RWPE1 (cell line): ENCODE measurements at regions not wholly inside any gene's neighbourhood (a gene's known extent, or its start where the extent isn't known, plus 50 kb on each side); places are given as distances from the start of the nearest gene placed in this dataset.

Source experiments
- CTCF ChIA-PET: fragments of 350-600 bp; sonication (Branson Sonifier 250); formaldehyde crosslinking; extraction: SDS; loops from one replicate; lab custom pipeline; 2021; lab: Yijun Ruan, JAX
- POLR2A ChIA-PET: fragments of 400-600 bp; formaldehyde crosslinking; extraction: SDS; loops from one replicate; lab custom pipeline; 2020; ENCODE audit warnings: antibody characterized with exemption; ENCODE audit not compliant: low non-redundant PET; lab: Yijun Ruan, JAX
- DNase-seq: peaks from one replicate; pipeline ENCODE4 v3.0.0; 2012; ENCODE audit warnings: low spot score
- H3K27ac ChIP-seq: fragments of 450-650 bp; 2 replicates; pipeline ENCODE4 v1.5.1; 2017
- TF ChIP-seq, protein P1 (sequence below): fragments of 450-650 bp; conservative IDR thresholded peaks from 2 replicates; pipeline ENCODE4 v1.5.1; 2017; ENCODE audit warnings: low read depth, mild to moderate bottlenecking

DNA sequence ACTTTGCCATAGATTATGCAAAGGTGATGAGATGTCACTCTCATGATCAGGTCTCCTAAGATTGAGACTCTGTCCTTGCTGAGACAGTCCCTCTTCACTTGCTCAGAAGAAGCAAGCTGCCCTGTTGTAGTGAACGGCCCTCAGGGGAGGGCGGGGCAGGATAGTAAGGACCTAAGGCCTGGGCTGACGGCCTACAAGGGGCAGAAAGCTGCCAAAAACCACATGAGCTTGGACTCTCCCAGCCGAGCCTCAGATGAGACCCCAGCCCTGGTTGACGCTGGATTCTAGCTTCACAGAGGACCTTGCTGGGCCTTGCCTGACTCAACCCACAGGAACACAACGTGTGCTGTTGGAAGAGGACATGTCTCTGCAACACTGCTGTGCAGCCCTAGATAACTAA is 1182.5 kb downstream of the TBC1D22A start:
- no peak for DNase-seq
- ChIA-PET CTCF (no interaction called here), POLR2A (interaction anchor here (0.5 kb wide), 1 partner anchor 1800 kb away, joined by 3 read pairs; no protein-coding TSS in a partner anchor)
- TF ChIP-seq, protein P1, sequence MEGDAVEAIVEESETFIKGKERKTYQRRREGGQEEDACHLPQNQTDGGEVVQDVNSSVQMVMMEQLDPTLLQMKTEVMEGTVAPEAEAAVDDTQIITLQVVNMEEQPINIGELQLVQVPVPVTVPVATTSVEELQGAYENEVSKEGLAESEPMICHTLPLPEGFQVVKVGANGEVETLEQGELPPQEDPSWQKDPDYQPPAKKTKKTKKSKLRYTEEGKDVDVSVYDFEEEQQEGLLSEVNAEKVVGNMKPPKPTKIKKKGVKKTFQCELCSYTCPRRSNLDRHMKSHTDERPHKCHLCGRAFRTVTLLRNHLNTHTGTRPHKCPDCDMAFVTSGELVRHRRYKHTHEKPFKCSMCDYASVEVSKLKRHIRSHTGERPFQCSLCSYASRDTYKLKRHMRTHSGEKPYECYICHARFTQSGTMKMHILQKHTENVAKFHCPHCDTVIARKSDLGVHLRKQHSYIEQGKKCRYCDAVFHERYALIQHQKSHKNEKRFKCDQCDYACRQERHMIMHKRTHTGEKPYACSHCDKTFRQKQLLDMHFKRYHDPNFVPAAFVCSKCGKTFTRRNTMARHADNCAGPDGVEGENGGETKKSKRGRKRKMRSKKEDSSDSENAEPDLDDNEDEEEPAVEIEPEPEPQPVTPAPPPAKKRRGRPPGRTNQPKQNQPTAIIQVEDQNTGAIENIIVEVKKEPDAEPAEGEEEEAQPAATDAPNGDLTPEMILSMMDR = no peak
- no peak overlapping the region for H3K27ac ChIP-seq

DNA sequence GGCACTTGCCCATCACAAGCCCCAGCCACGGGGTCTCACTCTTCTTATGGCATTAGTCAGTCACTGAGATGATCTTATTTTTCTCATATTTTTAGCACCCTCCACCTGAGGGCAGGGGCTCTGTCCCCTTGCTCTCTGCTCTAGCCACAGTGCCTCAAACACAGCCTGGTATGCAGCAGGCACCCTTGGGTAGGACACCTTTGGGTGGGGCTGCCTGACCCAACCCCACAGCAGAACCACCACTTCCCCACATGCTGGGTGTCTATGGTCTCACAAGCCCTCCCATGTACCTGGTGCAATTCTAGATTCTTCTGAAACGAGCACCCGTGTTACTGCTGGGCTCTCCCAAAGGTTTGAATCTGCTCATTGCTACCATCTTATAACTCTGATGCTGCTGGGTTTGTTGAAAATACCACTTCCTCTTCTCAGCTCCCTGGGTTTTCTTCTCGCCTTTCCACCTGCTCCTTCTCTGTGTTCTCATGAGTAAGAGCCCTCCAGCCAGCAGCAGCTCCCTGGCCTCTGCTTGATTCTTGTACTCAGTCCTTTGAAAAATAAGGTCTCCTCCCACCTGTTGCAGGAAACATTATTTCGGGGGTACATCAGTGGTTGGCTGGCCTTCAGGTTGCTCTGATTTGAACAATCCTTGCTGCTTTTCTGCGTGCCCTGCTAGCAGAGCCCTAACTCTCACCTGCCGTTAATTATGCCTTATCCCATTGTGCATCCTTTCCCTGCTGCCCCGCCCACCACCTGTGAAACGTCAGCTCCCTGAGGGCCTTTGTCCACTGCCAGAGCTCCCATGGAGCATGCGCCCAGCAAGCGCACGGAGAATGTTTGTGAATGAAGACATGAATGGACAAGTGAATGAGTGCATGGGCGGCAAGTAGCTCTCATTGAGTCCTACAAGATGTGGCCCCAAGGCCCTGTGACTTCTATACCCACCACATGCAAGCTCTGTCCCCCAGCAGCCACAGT is 1181.6 kb downstream of the TBC1D22A start:
- ChIA-PET POLR2A (interaction anchor here (0.5 kb wide), 1 partner anchor 1799 kb away, joined by 3 read pairs; no protein-coding TSS in a partner anchor), CTCF (no interaction called here)
- DNase-seq = no peak
- TF ChIP-seq, protein P1 = no peak
- H3K27ac ChIP-seq = no peak overlapping the region

DNA sequence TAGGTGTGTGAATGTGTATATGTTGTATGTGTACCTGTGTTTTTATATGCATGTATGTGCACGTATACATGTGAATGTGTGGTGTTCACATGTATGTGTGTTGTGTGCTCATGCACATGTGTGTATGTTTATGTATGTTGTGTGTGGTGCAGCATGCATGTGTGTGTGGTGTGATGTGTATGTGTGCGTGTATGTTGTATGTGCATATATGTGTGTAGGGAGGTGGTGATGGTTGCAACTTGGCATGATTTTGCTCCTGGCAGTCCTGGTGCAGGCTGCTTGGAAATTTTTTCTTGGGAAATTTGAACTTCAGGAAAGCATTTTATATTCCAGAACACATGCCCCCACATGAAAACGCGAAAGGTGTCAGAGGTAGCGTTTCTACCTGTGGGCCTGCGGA is 1177.8 kb downstream of the TBC1D22A start:
- no peak for DNase-seq
- ChIA-PET POLR2A (no interaction called here), CTCF (no interaction called here)
- no peak overlapping the region for H3K27ac ChIP-seq
- TF ChIP-seq, protein P1 = no peak

DNA sequence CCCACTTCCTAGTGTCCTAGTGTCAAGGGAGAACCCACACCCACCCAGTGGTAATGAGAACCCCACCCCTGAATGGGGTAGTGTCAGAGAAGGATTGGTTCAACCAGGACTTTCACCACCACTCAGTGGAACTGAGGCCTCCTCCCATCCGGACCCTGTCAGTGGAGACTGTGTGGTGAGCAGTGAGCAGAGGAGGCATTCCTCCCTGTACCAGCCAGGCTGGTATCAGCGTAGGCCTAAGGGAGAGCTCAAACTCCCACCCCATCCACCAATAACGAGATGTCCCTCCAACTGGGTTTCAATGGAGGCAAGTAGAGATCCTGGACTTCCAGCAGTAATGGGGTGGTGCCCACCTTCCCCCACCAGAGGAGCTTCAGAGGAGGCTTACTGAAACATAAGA is 1171.4 kb downstream of the TBC1D22A start:
- CTCF ChIA-PET = no interaction called here
- no peak for DNase-seq
- POLR2A ChIA-PET = no interaction called here
- TF ChIP-seq, protein P1 = no peak
- H3K27ac ChIP-seq = no peak overlapping the region

DNA sequence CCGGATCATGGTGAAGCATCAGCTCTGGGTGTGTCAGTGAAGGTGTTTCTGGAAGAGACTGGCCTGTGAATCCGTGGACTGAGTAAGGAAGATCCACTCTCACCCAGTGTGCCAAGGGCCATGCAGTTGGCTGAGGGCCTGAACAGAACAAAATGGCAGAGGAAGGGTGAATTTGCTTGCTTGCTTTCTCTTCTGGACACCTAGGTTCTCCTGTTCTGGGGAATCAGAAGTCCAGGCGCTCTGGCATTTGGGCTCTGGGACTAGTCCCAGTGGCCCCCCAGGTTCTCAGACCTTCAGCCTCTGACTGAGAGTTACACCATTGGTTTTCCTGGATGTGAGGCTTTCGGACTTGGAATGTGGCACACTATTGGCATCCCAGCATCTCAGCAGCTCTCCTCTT is 1170.8 kb downstream of the TBC1D22A start:
- TF ChIP-seq, protein P1 = no peak
- ChIA-PET CTCF (no interaction called here), POLR2A (no interaction called here)
- DNase-seq = no peak
- no peak overlapping the region for H3K27ac ChIP-seq

DNA sequence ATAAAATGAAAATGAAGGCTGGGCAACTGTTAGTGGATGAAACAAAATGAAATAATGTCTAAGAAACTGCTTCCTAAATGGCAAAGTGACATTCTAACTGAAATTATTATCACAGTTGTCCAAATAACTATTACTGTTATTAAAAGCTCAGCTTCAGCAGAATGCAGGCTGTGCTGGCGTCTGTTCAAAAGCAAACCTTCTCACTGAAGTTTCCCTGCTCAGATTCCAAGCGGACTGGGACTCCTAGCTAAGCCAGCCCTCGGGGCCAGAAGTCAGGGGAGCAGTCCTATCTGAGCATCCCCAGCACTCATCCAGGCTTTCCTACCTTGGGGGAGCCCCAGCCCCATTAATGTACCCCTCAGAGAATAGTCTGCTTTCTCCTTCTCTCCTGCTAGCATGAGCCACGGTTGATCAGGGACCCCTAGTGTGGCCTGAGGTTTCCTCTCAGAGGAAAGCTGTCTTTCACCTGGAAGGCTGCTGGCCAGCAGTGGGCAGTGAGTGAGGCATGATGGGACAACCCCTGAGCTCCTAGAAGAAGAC is 1167.3 kb downstream of the TBC1D22A start:
- ChIA-PET POLR2A (no interaction called here), CTCF (no interaction called here)
- no peak overlapping the region for H3K27ac ChIP-seq
- DNase-seq = no peak
- TF ChIP-seq, protein P1 = no peak
